K562 (cell line): ENCODE measurements at regions not wholly inside any gene's neighbourhood (a gene's known extent, or its start where the extent isn't known, plus 50 kb on each side); places are given as distances from the start of the nearest gene placed in this dataset.
A peak's percentile ranks its signal among the peaks of the same experiment; 100 is the strongest.

Experiments used
- ATAC-seq: fragments of 200-7000 bp; cut with Tn5 transposase; 3 replicates; pipeline ENCODE4 v1.9.1; 2020; ENCODE audit warnings: moderate library complexity
- BruUV-seq: library from RNA; stranded (reverse); fragments of 400-500 nt; replicated peaks from 2 replicates; lab custom pipeline; 2021; lab: Mats Ljungman, UMichigan
- CTCF ChIA-PET: fragments of 300-600 bp; formaldehyde crosslinking; extraction: SDS; loops from one replicate; lab custom pipeline; 2021; ENCODE audit warnings: low intra/inter-chr PET ratio; lab: Yijun Ruan, JAX
- POLR2A ChIA-PET: fragments of 300-600, 350-650 bp; sonication (Branson Sonifier 250); formaldehyde crosslinking; extraction: SDS; loops from one replicate; lab custom pipeline; 2021; ENCODE audit warnings: antibody characterized with exemption, inconsistent platforms; lab: Yijun Ruan, JAX
- DNase-seq, 4 experiments: peaks; one replicate each; pipeline versions ENCODE4 v3.0.0 to v3.0.0-alpha.2; 2011 to 2018; ENCODE audit warnings: low spot score in 3 of 4, mixed read lengths in 3 of 4; ENCODE audit errors: extremely low read depth in 1 of 4
- FAIRE-seq: peaks from 2 replicates; lab custom pipeline; 2011; peaks lifted over from hg19 to GRCh38; lab: Jason Lieb, UNC
- H2AFZ ChIP-seq: 2 replicates; pipeline ENCODE4 v1.6.0; 2011; ENCODE audit warnings: low read depth, low read length, control low read depth, inconsistent platforms
- H3K27ac ChIP-seq: fragments of 200-600 bp; 3 replicates; pipeline ENCODE4 v1.8.0; 2011; ENCODE audit warnings: low read depth, mild to moderate bottlenecking, control low read depth, inconsistent platforms, low read length, moderate library complexity, mixed read lengths; ENCODE audit errors: extremely low read depth
- H3K27me3 ChIP-seq, 2 experiments: fragments of 300-600 bp in 1 of 2; 2 replicates in 1 of 2; 3 replicates in 1 of 2; pipeline versions ENCODE4 v1.6.0 to v1.8.0; 2011; ENCODE audit warnings: inconsistent platforms in 2 of 2, low read length in 2 of 2, mild to moderate bottlenecking in 1 of 2, mixed read lengths in 1 of 2, moderate library complexity in 1 of 2; ENCODE audit not compliant: control insufficient read depth in 2 of 2, insufficient read depth in 2 of 2
- H3K36me3 ChIP-seq: fragments of 300-600 bp; 3 replicates; pipeline ENCODE4 v1.8.0; 2011; ENCODE audit warnings: mild to moderate bottlenecking, low read length, inconsistent platforms; ENCODE audit not compliant: control insufficient read depth, insufficient read depth
- H3K4me1 ChIP-seq, 2 experiments: fragments of 200-600 bp in 1 of 2; replicated peaks in 1 of 2; 2 replicates in 1 of 2; 3 replicates in 1 of 2; pipeline versions ENCODE4 v1.5.1 to v1.8.0; 2011; ENCODE audit warnings: inconsistent platforms in 2 of 2, low read length in 2 of 2, mild to moderate bottlenecking in 1 of 2, mixed read lengths in 1 of 2, moderate library complexity in 1 of 2; ENCODE audit not compliant: control insufficient read depth in 2 of 2, insufficient read depth in 2 of 2
- H3K4me2 ChIP-seq: 2 replicates; pipeline ENCODE4 v1.6.1; 2011; ENCODE audit warnings: low read length, control low read depth, inconsistent platforms, mixed read lengths; ENCODE audit not compliant: insufficient read depth
- H3K4me3 ChIP-seq: fragments of 200-600 bp; sonication (generic), shearing (Covaris generic); 2 replicates; pipeline ENCODE4 v1.5.1; 2016; ENCODE audit warnings: control low read depth, inconsistent platforms
- H3K79me2 ChIP-seq: fragments of 200-600 bp; 3 replicates; pipeline ENCODE4 v1.8.0; 2011; ENCODE audit warnings: low read length, inconsistent platforms; ENCODE audit not compliant: control insufficient read depth, insufficient read depth
- H3K9ac ChIP-seq, 2 experiments: 2 replicates each; pipeline versions ENCODE4 v1.6.0 to v1.6.1; 2011; ENCODE audit warnings: low read depth in 2 of 2, low read length in 2 of 2, control low read depth in 1 of 2, inconsistent platforms in 1 of 2, mild to moderate bottlenecking in 1 of 2, mixed read lengths in 1 of 2; ENCODE audit not compliant: insufficient read depth in 1 of 2
- H3K9me1 ChIP-seq: one replicate; pipeline ENCODE4 v1.6.0; 2011; ENCODE audit warnings: inconsistent platforms, mild to moderate bottlenecking, low read length, moderate library complexity; ENCODE audit not compliant: control insufficient read depth, insufficient read depth
- H3K9me3 ChIP-seq: replicated peaks from 2 replicates; pipeline ENCODE4 v1.5.1; 2011; ENCODE audit warnings: low read depth, low read length, inconsistent platforms; ENCODE audit not compliant: control insufficient read depth, insufficient read depth
- H4K20me1 ChIP-seq: replicated peaks from 2 replicates; pipeline ENCODE4 v1.6.1; 2011; ENCODE audit warnings: low read length, inconsistent platforms, mixed read lengths; ENCODE audit not compliant: control insufficient read depth, insufficient read depth
- CEBPB ChIP-seq: fragments of 450-650 bp; IDR thresholded peaks from 2 replicates; pipeline ENCODE4 v1.6.1; 2016; ENCODE audit warnings: missing genetic modification characterization, missing compliant biosample characterization
- CEBPG ChIP-seq, 3 experiments: fragments of 200-800 bp in 1 of 3; sonication (Bioruptor generic) in 1 of 3; sonication (generic) in 1 of 3; formaldehyde crosslinking in 1 of 3; IDR thresholded peaks in 2 of 3; conservative IDR thresholded peaks in 1 of 3; 2 replicates each; pipeline versions ENCODE4 v1.6.1 to v1.8.0; 2016 to 2022; ENCODE audit warnings: missing compliant biosample characterization in 2 of 3, missing genetic modification characterization in 2 of 3, mild to moderate bottlenecking in 1 of 3, missing genetic modification reagents in 1 of 3
- DDX20 ChIP-seq: fragments of 450-650 bp; IDR thresholded peaks from 2 replicates; pipeline ENCODE4 v1.6.1; 2016; ENCODE audit warnings: missing genetic modification characterization, low read depth, mild to moderate bottlenecking, missing compliant biosample characterization, moderate library complexity
- ETV1 ChIP-seq: fragments of 450-650 bp; conservative IDR thresholded peaks from 2 replicates; pipeline ENCODE4 v1.6.1; 2016; ENCODE audit warnings: missing genetic modification characterization, control low read depth, low read depth, missing compliant biosample characterization
- HNRNPLL ChIP-seq: fragments of 200-400 bp; formaldehyde crosslinking; IDR thresholded peaks from 2 replicates; pipeline ENCODE4 v1.6.1; 2017; ENCODE audit warnings: low read length, low read depth, mild to moderate bottlenecking; ENCODE audit not compliant: poor library complexity, severe bottlenecking
- MYBL2 ChIP-seq, 2 experiments: fragments of 450-650 bp in 1 of 2; sonication (generic) in 1 of 2; formaldehyde crosslinking in 1 of 2; IDR thresholded peaks; 2 replicates each; pipeline versions ENCODE4 v1.6.1 to v1.8.1; 2017 to 2022; ENCODE audit warnings: borderline replicate concordance in 1 of 2, inconsistent platforms in 1 of 2, low read depth in 1 of 2, mild to moderate bottlenecking in 1 of 2, missing genetic modification reagents in 1 of 2, moderate library complexity in 1 of 2
- SP1 ChIP-seq: sonication (generic); formaldehyde crosslinking; IDR thresholded peaks from 2 replicates; pipeline ENCODE4 v1.8.1; 2022; ENCODE audit warnings: mild to moderate bottlenecking, missing genetic modification reagents
- TFE3 ChIP-seq: fragments of 450-650 bp; formaldehyde crosslinking; IDR thresholded peaks from 2 replicates; pipeline ENCODE4 v1.4.0; 2020; ENCODE audit warnings: mild to moderate bottlenecking, mixed read lengths
- TRIM24 ChIP-seq, 2 experiments: fragments of 450-650 bp; IDR thresholded peaks; 2 replicates each; pipeline ENCODE4 v1.6.1; 2016
- WGBS: fragments of 100-300 bp; shearing (Covaris generic); methylation state at CpG from one replicate; pipeline ENCODE4 v1.1.6; 2016; ENCODE audit warnings: low coverage, mixed read lengths; ENCODE audit not compliant: insufficient coverage; ENCODE audit errors: missing lambda C conversion rate; 5-methylcytosine and 5-hydroxymethylcytosine counted together
- in situ Hi-C: fragments of 300-500 bp; cut with MboI; formaldehyde crosslinking; loops from 4 replicates; pipeline ENCODE4 v1.15.0; 2018; ENCODE audit warnings: inconsistent platforms, mixed read lengths
- intact Hi-C: fragments of 100-400 bp; cut with micrococcal nuclease; formaldehyde crosslinking; loops from 2 replicates; pipeline ENCODE4 v1.14.2; 2022
- TF ChIP-seq, protein P1 (sequence below), 2 experiments: fragments of 450-650 bp in 1 of 2; sonication (generic) in 1 of 2; formaldehyde crosslinking in 1 of 2; IDR thresholded peaks in 1 of 2; conservative IDR thresholded peaks in 1 of 2; 2 replicates each; pipeline versions ENCODE4 v1.6.1 to v1.8.1; 2016 to 2023; ENCODE audit warnings: mild to moderate bottlenecking in 2 of 2, moderate library complexity in 2 of 2, inconsistent platforms in 1 of 2, missing genetic modification reagents in 1 of 2
- TF ChIP-seq, protein P2 (sequence below): fragments of 250-450 bp; sonication (Bioruptor Pico); IDR thresholded peaks from 2 replicates; pipeline ENCODE4 v1.5.0; 2022; ENCODE audit warnings: mild to moderate bottlenecking
- TF ChIP-seq, protein P3 (sequence below), 2 experiments: fragments of 150-350 bp in 1 of 2; IDR thresholded peaks; 2 replicates each; pipeline ENCODE4 v1.6.1; 2012 to 2016; ENCODE audit warnings: low read depth in 2 of 2, low read length in 2 of 2, mild to moderate bottlenecking in 1 of 2, moderate library complexity in 1 of 2

DNA sequence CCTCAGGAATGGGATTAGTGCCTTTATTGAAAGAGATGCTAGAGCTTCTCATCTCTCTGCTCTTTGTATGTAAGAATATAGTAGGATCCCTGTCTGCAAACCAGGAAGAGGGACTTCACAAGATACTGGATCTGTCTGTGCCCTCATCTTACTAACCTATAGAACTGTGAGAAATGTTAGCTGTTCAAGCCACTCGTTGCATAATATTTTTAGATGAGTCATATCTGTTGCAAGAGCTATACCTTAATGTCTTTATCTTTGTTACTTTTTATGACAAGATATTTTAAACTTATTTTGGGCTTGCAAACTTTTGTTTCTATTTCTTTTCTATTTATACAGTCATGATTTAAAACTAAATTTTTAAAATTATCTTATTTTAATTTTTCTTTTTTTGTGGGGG lies 1296.8 kb upstream of the CDH6 start:
- ChIA-PET POLR2A (no interaction called here), CTCF (no interaction called here)
- Histone ChIP-seq H3K9ac (no peak overlapping the region), H3K9me3 (no peaks in the 10 kb centered on the region), H3K79me2 (no peaks in the 10 kb centered on the region), H2AFZ (no peak overlapping the region), H3K4me3 (no peak overlapping the region), H3K4me2 (no peak overlapping the region), H3K36me3 (no peaks in the 10 kb centered on the region), H3K4me1 (no peaks in the 10 kb centered on the region), H3K9me1 (no peaks in the 10 kb centered on the region), H3K27me3 (no peaks in the 10 kb centered on the region), H3K27ac (no peak overlapping the region), H4K20me1 (no peaks in the 10 kb centered on the region)
- intact Hi-C loops (no loop called here), in situ Hi-C loops (no loop called here)
- TF ChIP-seq TRIM24 (IDR thresholded peaks at IDR 0.05): peak; percentile 56 to 82
- TF ChIP-seq, protein P1, sequence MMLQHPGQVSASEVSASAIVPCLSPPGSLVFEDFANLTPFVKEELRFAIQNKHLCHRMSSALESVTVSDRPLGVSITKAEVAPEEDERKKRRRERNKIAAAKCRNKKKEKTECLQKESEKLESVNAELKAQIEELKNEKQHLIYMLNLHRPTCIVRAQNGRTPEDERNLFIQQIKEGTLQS (IDR thresholded peaks at IDR 0.05): peak; percentile 47
- TF ChIP-seq, protein P1 (CRISPR knock-in tag; conservative IDR thresholded peaks at IDR 0.05): no peak
- TF ChIP-seq SP1 (CRISPR knock-in tag): no peak
- TF ChIP-seq DDX20: no peak
- TF ChIP-seq, protein P2, sequence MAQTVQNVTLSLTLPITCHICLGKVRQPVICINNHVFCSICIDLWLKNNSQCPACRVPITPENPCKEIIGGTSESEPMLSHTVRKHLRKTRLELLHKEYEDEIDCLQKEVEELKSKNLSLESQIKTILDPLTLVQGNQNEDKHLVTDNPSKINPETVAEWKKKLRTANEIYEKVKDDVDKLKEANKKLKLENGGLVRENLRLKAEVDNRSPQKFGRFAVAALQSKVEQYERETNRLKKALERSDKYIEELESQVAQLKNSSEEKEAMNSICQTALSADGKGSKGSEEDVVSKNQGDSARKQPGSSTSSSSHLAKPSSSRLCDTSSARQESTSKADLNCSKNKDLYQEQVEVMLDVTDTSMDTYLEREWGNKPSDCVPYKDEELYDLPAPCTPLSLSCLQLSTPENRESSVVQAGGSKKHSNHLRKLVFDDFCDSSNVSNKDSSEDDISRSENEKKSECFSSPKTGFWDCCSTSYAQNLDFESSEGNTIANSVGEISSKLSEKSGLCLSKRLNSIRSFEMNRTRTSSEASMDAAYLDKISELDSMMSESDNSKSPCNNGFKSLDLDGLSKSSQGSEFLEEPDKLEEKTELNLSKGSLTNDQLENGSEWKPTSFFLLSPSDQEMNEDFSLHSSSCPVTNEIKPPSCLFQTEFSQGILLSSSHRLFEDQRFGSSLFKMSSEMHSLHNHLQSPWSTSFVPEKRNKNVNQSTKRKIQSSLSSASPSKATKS (CRISPR knock-in tag): no peak
- TF ChIP-seq CEBPB (tag): peak; percentile 78
- no peak for TF ChIP-seq MYBL2 (IDR thresholded peaks at IDR 0.05; ENCODE audit: low read depth)
- no peak for TF ChIP-seq MYBL2 (CRISPR knock-in tag; IDR thresholded peaks at IDR 0.05; ENCODE audit: borderline replicate concordance)
- TF ChIP-seq ETV1 (tag): no peak
- no peak for TF ChIP-seq CEBPG (CRISPR knock-in tag; IDR thresholded peaks at IDR 0.05)
- peak; percentile 27 to 57; a peak in 2 of 4 replicates for TF ChIP-seq CEBPG (tag; conservative IDR thresholded peaks at IDR 0.05 in 1 of 2, IDR thresholded peaks at IDR 0.05 in 1 of 2)
- TF ChIP-seq, protein P3, sequence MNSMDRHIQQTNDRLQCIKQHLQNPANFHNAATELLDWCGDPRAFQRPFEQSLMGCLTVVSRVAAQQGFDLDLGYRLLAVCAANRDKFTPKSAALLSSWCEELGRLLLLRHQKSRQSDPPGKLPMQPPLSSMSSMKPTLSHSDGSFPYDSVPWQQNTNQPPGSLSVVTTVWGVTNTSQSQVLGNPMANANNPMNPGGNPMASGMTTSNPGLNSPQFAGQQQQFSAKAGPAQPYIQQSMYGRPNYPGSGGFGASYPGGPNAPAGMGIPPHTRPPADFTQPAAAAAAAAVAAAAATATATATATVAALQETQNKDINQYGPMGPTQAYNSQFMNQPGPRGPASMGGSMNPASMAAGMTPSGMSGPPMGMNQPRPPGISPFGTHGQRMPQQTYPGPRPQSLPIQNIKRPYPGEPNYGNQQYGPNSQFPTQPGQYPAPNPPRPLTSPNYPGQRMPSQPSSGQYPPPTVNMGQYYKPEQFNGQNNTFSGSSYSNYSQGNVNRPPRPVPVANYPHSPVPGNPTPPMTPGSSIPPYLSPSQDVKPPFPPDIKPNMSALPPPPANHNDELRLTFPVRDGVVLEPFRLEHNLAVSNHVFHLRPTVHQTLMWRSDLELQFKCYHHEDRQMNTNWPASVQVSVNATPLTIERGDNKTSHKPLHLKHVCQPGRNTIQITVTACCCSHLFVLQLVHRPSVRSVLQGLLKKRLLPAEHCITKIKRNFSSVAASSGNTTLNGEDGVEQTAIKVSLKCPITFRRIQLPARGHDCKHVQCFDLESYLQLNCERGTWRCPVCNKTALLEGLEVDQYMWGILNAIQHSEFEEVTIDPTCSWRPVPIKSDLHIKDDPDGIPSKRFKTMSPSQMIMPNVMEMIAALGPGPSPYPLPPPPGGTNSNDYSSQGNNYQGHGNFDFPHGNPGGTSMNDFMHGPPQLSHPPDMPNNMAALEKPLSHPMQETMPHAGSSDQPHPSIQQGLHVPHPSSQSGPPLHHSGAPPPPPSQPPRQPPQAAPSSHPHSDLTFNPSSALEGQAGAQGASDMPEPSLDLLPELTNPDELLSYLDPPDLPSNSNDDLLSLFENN (IDR thresholded peaks at IDR 0.05; ENCODE audit: low read depth in 2 of 2, low read length in 2 of 2): no peak
- TF ChIP-seq TFE3: no peak
- TF ChIP-seq HNRNPLL: no peak
- no peak for DNase-seq
- WGBS: 5% methylated on average over 1 of the region's 1 CpG
- FAIRE-seq: no peak
- ATAC-seq: no peak
- no TSS peak for BruUV-seq
